A673 (cell line): ENCODE measurements at regions not wholly inside any gene's neighbourhood (a gene's known extent, or its start where the extent isn't known, plus 50 kb on each side); places are given as distances from the start of the nearest gene placed in this dataset.

Source experiments
- EZH2 ChIP-seq: fragments of 200-600 bp; sonication (generic); IDR thresholded peaks from 2 replicates; pipeline ENCODE4 v1.6.1; 2017; ENCODE audit warnings: borderline replicate concordance, low read depth, mild to moderate bottlenecking, mixed read lengths, antibody characterized with exemption, low read length; ENCODE audit not compliant: poor library complexity, severe bottlenecking
- TF ChIP-seq, protein P1 (sequence below): fragments of 300-800, 200-600 bp; sonication (generic); conservative IDR thresholded peaks from 2 replicates; pipeline ENCODE4 v1.5.1; 2017; ENCODE audit warnings: low read depth, mild to moderate bottlenecking, antibody characterized with exemption, low read length, moderate library complexity, mixed read lengths

DNA sequence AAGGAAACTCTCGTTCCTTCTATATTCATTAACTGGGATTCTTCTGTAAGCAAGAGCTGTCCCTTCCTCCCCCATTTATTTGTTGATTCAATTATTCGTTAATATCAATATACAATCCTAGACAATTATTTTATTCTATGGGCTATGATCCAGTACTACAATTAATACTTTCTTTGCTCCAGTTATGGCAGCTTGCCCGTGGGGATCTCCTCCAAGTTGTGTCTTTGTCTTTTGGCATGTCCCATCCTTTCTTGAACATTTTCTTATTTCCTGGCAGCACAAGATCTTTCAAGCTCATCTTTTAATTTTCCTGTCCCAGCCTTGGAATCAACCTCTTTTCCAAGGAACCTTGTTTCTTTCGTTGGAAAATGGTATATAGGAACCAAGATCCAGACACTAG is 249.3 kb downstream of the GAS1 start:
- TF ChIP-seq, protein P1, sequence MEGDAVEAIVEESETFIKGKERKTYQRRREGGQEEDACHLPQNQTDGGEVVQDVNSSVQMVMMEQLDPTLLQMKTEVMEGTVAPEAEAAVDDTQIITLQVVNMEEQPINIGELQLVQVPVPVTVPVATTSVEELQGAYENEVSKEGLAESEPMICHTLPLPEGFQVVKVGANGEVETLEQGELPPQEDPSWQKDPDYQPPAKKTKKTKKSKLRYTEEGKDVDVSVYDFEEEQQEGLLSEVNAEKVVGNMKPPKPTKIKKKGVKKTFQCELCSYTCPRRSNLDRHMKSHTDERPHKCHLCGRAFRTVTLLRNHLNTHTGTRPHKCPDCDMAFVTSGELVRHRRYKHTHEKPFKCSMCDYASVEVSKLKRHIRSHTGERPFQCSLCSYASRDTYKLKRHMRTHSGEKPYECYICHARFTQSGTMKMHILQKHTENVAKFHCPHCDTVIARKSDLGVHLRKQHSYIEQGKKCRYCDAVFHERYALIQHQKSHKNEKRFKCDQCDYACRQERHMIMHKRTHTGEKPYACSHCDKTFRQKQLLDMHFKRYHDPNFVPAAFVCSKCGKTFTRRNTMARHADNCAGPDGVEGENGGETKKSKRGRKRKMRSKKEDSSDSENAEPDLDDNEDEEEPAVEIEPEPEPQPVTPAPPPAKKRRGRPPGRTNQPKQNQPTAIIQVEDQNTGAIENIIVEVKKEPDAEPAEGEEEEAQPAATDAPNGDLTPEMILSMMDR = no peak
- TF ChIP-seq EZH2 = no peak
